ENCODE measurements at regions not wholly inside any gene's neighbourhood (a gene's known extent, or its start where the extent isn't known, plus 50 kb on each side); places are given as distances from the start of the nearest gene placed in this dataset.
A peak's percentile ranks its signal among the peaks of the same experiment; 100 is the strongest.

GRCh38 chr10:62545160-62546066 lies 171.2 kb downstream of the ZNF365 start:
- H3K9me1 ChIP-seq (replicated peaks; ENCODE audit: control insufficient read depth, extremely low read depth, insufficient read depth, low read length) = no peaks in the 10 kb centered on the region
- BruUV-seq (replicated peaks) = no TSS peak
- H3K4me1 ChIP-seq (ENCODE audit: control insufficient read depth, extremely low read depth, insufficient read depth, low read length) = no peaks in the 10 kb centered on the region
- no peak for TF ChIP-seq POLR2AphosphoS5 (IDR thresholded peaks at IDR 0.05; ENCODE audit: insufficient read depth, low read depth, low read length)
- no peak for TF ChIP-seq JUN (IDR thresholded peaks at IDR 0.05; ENCODE audit: borderline replicate concordance, insufficient read depth, insufficient read length, low read depth)
- no peak for TF ChIP-seq MAX (IDR thresholded peaks at IDR 0.05; ENCODE audit: insufficient read depth, insufficient read length)
- TF ChIP-seq FOS (IDR thresholded peaks at IDR 0.05; ENCODE audit: borderline replicate concordance, insufficient read depth, low read length) = no peak
- TF ChIP-seq EZH2 (IDR thresholded peaks at IDR 0.05; ENCODE audit: borderline replicate concordance, low read depth, low read length, severe bottlenecking) = no peak
- CTCF ChIA-PET = no interaction called here
- no peaks in the 10 kb centered on the region for H3K36me3 ChIP-seq (ENCODE audit: control insufficient read depth in 2 of 2, extremely low read depth in 1 of 2, insufficient read depth in 2 of 2, low read length in 2 of 2)
- dilution Hi-C loops (cut with MboI; ENCODE audit: extremely low pct_ligation_motif_present, low sequenced_read_pairs) (no loop called here), intact Hi-C loops (cut with micrococcal nuclease) (no loop called here)
- no peak for FAIRE-seq
- H3K27me3 ChIP-seq (ENCODE audit: control insufficient read depth in 2 of 2, insufficient read depth in 2 of 2, low read length in 2 of 2) = no peaks in the 10 kb centered on the region
- peak; percentile 3 for DNase-seq (ENCODE audit: low read depth, low spot score)
- no peak overlapping the region for H2AFZ ChIP-seq (ENCODE audit: low read depth, low read length)
- no peaks in the 10 kb centered on the region for H3K9me3 ChIP-seq (replicated peaks; ENCODE audit: control insufficient read depth, insufficient read depth, low read length)
- no peaks in the 10 kb centered on the region for H4K20me1 ChIP-seq (replicated peaks; ENCODE audit: control insufficient read depth, extremely low read depth, insufficient read depth, low read length)
- POLR2A ChIA-PET = no interaction called here
- H3K4me3 ChIP-seq (replicated peaks in 1 of 3; ENCODE audit: insufficient read depth in 1 of 3, low read depth in 1 of 3, low read length in 3 of 3) = no peak overlapping the region
- no peaks in the 10 kb centered on the region for H3K79me2 ChIP-seq (ENCODE audit: control insufficient read depth, insufficient read depth, low read length)
- no peak overlapping the region for H3K4me2 ChIP-seq (ENCODE audit: insufficient read depth, low read length)
- H3K9ac ChIP-seq (replicated peaks; ENCODE audit: extremely low read depth, insufficient read depth, low read length) = no peak overlapping the region
- H3K27ac ChIP-seq (ENCODE audit: insufficient read depth, low read depth, low read length) = no peak overlapping the region

- Histone ChIP-seq H3K4me3 (replicated peaks in 1 of 3; ENCODE audit: insufficient read depth in 1 of 3, low read depth in 1 of 3, low read length in 3 of 3) (no peak overlapping the region), H3K79me2 (ENCODE audit: control insufficient read depth, insufficient read depth, low read length) (no peaks in the 10 kb centered on the region), H3K9me1 (replicated peaks; ENCODE audit: control insufficient read depth, extremely low read depth, insufficient read depth, low read length) (no peaks in the 10 kb centered on the region), H2AFZ (ENCODE audit: low read depth, low read length) (no peak overlapping the region), H4K20me1 (replicated peaks; ENCODE audit: control insufficient read depth, extremely low read depth, insufficient read depth, low read length) (no peaks in the 10 kb centered on the region), H3K4me1 (ENCODE audit: control insufficient read depth, extremely low read depth, insufficient read depth, low read length) (no peaks in the 10 kb centered on the region), H3K9ac (replicated peaks; ENCODE audit: extremely low read depth, insufficient read depth, low read length) (no peak overlapping the region), H3K27ac (ENCODE audit: insufficient read depth, low read depth, low read length) (no peak overlapping the region), H3K9me3 (replicated peaks; ENCODE audit: control insufficient read depth, insufficient read depth, low read length) (no peaks in the 10 kb centered on the region), H3K4me2 (ENCODE audit: insufficient read depth, low read length) (no peak overlapping the region), H3K36me3 (ENCODE audit: control insufficient read depth in 2 of 2, extremely low read depth in 1 of 2, insufficient read depth in 2 of 2, low read length in 2 of 2) (no peaks in the 10 kb centered on the region), H3K27me3 (ENCODE audit: control insufficient read depth in 2 of 2, insufficient read depth in 2 of 2, low read length in 2 of 2) (no peaks in the 10 kb centered on the region)
- intact Hi-C loops (cut with micrococcal nuclease) = no loop called here
- ChIA-PET CTCF (no interaction called here), POLR2A (no interaction called here)
- no TSS peak for BruUV-seq (replicated peaks)
- FAIRE-seq (no peak), DNase-seq (ENCODE audit: low read depth, low spot score) (no peak)
- TF ChIP-seq POLR2AphosphoS5 (IDR thresholded peaks at IDR 0.05; ENCODE audit: insufficient read depth, low read depth, low read length) (no peak), FOS (IDR thresholded peaks at IDR 0.05; ENCODE audit: borderline replicate concordance, insufficient read depth, low read length) (no peak), CTCF (IDR thresholded peaks at IDR 0.05; ENCODE audit: extremely low read depth in 1 of 2, insufficient read depth in 1 of 2, low read depth in 1 of 2, low read length in 2 of 2) (no peak), EZH2 (IDR thresholded peaks at IDR 0.05; ENCODE audit: borderline replicate concordance, low read depth, low read length, severe bottlenecking) (no peak), MAX (IDR thresholded peaks at IDR 0.05; ENCODE audit: insufficient read depth, insufficient read length) (no peak), MYC (IDR thresholded peaks at IDR 0.05; ENCODE audit: low read depth, low read length) (no peak), JUN (IDR thresholded peaks at IDR 0.05; ENCODE audit: borderline replicate concordance, insufficient read depth, insufficient read length, low read depth) (no peak), GATA2 (IDR thresholded peaks at IDR 0.05; ENCODE audit: insufficient read depth, insufficient read length, low read depth, low read length) (no peak), POLR2A (IDR thresholded peaks at IDR 0.05; ENCODE audit: low read depth, low read length) (no peak)
- dilution Hi-C loops (cut with MboI; ENCODE audit: extremely low pct_ligation_motif_present, low sequenced_read_pairs) = no loop called here
These were observed 174.5 kb downstream of the ZNF365 start for GRCh38 chr10:62548686-62549085.
